ENCODE measurements at regions not wholly inside any gene's neighbourhood (a gene's known extent, or its start where the extent isn't known, plus 50 kb on each side); places are given as distances from the start of the nearest gene placed in this dataset.

DNA sequence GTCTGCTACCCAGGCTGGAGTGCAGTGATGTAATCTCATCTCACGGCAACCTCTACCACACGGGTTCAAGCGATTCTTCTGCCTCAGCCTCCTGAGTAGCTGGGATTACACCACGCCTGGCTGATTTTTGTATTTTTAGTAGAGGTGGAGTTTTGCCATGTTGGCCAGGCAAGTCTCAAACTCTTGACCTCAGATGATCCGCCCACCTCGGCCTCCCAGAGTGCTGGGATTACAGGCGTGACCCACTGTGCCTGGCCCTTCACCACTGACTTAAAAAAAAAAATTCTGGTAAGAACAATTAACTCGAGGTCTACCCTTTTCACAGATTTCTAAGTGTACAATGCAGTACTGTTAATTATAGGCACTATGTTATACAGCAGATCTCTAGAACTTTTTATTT lies 279.4 kb downstream of the PARN start:
- H3K4me3 ChIP-seq (ENCODE audit: low read length): no peak overlapping the region
- no peaks in the 10 kb centered on the region for H3K36me3 ChIP-seq (ENCODE audit: low read depth, low read length)
- intact Hi-C loops (cut with micrococcal nuclease): no loop called here
- ChIA-PET CTCF (no interaction called here), POLR2A (ENCODE audit: unreplicated experiment) (no interaction called here)
- no peaks in the 10 kb centered on the region for H3K9me2 ChIP-seq (replicated peaks; ENCODE audit: low read length)
- H3K79me2 ChIP-seq (ENCODE audit: low read length): no peaks in the 10 kb centered on the region
- H3K27ac ChIP-seq (ENCODE audit: low read length): no peak overlapping the region
- no peak overlapping the region for H3K9ac ChIP-seq (ENCODE audit: low read length)
- no peak overlapping the region for H3K4me2 ChIP-seq (ENCODE audit: low read length)
- no peaks in the 10 kb centered on the region for H4K20me1 ChIP-seq (ENCODE audit: low read length)
- no peaks in the 10 kb centered on the region for H3K27me3 ChIP-seq (ENCODE audit: low read length)
- DNase-seq (no peak), ATAC-seq (no peak)
- no peaks in the 10 kb centered on the region for H3K9me3 ChIP-seq (ENCODE audit: low read length)
- TF ChIP-seq EZH2phosphoT487 (IDR thresholded peaks at IDR 0.05; ENCODE audit: borderline replicate concordance, low read length) (no peak), EZH2 (IDR thresholded peaks at IDR 0.05; ENCODE audit: low read length, unreplicated experiment) (no peak)
- TF ChIP-seq, protein P1, sequence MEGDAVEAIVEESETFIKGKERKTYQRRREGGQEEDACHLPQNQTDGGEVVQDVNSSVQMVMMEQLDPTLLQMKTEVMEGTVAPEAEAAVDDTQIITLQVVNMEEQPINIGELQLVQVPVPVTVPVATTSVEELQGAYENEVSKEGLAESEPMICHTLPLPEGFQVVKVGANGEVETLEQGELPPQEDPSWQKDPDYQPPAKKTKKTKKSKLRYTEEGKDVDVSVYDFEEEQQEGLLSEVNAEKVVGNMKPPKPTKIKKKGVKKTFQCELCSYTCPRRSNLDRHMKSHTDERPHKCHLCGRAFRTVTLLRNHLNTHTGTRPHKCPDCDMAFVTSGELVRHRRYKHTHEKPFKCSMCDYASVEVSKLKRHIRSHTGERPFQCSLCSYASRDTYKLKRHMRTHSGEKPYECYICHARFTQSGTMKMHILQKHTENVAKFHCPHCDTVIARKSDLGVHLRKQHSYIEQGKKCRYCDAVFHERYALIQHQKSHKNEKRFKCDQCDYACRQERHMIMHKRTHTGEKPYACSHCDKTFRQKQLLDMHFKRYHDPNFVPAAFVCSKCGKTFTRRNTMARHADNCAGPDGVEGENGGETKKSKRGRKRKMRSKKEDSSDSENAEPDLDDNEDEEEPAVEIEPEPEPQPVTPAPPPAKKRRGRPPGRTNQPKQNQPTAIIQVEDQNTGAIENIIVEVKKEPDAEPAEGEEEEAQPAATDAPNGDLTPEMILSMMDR (conservative IDR thresholded peaks at IDR 0.05; ENCODE audit: low read depth, low read length): no peak
- no TSS peak for BruUV-seq (replicated peaks)
- no peaks in the 10 kb centered on the region for H3F3A ChIP-seq (ENCODE audit: low read length, unreplicated experiment)
- H2AFZ ChIP-seq (ENCODE audit: low read length): no peak overlapping the region
- H3K4me1 ChIP-seq (ENCODE audit: insufficient read depth, low read length): peaks cover 3% of the 10 kb centered on the region; the same call in 1 of the 2 replicates

DNA sequence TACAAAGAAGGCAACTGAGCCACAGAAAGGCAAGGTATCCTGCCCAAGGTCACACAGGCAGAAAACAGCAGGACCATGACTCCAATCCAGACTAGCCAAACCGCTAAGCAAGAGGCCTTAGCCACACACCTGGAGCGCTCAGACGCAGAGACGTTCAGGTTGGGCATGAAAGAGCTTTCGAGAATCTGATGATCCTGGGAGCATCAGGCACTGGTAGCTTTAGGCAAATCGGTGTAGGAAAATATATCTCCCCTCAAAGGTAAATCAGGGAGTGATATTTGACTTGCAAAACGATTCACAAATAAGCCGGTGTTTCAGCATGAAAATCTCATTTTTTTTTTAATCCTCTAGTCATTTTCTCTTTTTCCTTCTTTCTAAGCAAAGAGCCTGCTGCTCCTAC lies 279.0 kb downstream of the MRTFB start:
- ChIA-PET POLR2A (ENCODE audit: unreplicated experiment) (no interaction called here), CTCF (no interaction called here)
- DNase-seq: no peak
- no peaks in the 10 kb centered on the region for H3K79me2 ChIP-seq (ENCODE audit: low read length)
- no peak overlapping the region for H2AFZ ChIP-seq (ENCODE audit: low read length)
- H3K9me3 ChIP-seq (ENCODE audit: low read length): no peaks in the 10 kb centered on the region
- no peaks in the 10 kb centered on the region for H3K36me3 ChIP-seq (ENCODE audit: low read depth, low read length)
- no peaks in the 10 kb centered on the region for H3K9me2 ChIP-seq (replicated peaks; ENCODE audit: low read length)
- no peaks in the 10 kb centered on the region for H3F3A ChIP-seq (ENCODE audit: low read length, unreplicated experiment)
- H3K4me2 ChIP-seq (ENCODE audit: low read length): no peak overlapping the region
- no TSS peak for BruUV-seq (replicated peaks)
- H3K27me3 ChIP-seq (ENCODE audit: low read length): no peaks in the 10 kb centered on the region
- no peaks in the 10 kb centered on the region for H4K20me1 ChIP-seq (ENCODE audit: low read length)
- H3K4me1 ChIP-seq (ENCODE audit: insufficient read depth, low read length): peaks cover 3% of the 10 kb centered on the region; the same call in 1 of the 2 replicates
- intact Hi-C loops (cut with micrococcal nuclease): no loop called here
- TF ChIP-seq EZH2phosphoT487 (IDR thresholded peaks at IDR 0.05; ENCODE audit: borderline replicate concordance, low read length) (no peak), EZH2 (IDR thresholded peaks at IDR 0.05; ENCODE audit: low read length, unreplicated experiment) (no peak)
- TF ChIP-seq, protein P1 (conservative IDR thresholded peaks at IDR 0.05; ENCODE audit: low read depth, low read length): no peak
- no peak for ATAC-seq
- H3K9ac ChIP-seq (ENCODE audit: low read length): no peak overlapping the region
- no peak overlapping the region for H3K27ac ChIP-seq (ENCODE audit: low read length)
- no peak overlapping the region for H3K4me3 ChIP-seq (ENCODE audit: low read length)

DNA sequence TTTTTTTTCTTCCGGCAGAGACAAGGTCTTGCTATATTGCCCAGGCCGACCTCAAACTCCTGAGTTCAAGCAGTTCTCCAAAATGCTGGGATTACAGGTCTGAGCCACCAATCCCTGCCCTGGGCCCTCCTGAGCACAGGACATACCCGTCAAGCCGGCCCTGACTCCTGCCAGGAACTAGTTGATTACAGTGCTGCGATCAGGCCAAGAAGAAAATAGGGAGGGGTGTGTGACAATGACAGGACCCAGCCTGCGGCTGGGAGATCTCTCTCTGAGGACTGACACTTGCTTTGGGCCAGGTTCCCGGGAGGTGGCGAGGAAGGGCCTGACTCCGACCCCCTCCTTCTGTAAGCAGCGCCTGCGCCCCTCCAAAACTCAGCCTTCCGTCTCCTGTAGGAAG lies 276.6 kb downstream of the MRTFB start:
- Histone ChIP-seq H4K20me1 (ENCODE audit: low read length) (no peaks in the 10 kb centered on the region), H3K4me2 (ENCODE audit: low read length) (no peak overlapping the region), H3K4me1 (ENCODE audit: insufficient read depth, low read length) (no peaks in the 10 kb centered on the region), H3K27ac (ENCODE audit: low read length) (no peak overlapping the region), H3K79me2 (ENCODE audit: low read length) (no peaks in the 10 kb centered on the region), H3K4me3 (ENCODE audit: low read length) (no peak overlapping the region), H3K36me3 (ENCODE audit: low read depth, low read length) (no peaks in the 10 kb centered on the region), H3K9ac (ENCODE audit: low read length) (no peak overlapping the region), H3K9me2 (replicated peaks; ENCODE audit: low read length) (no peaks in the 10 kb centered on the region), H3K27me3 (ENCODE audit: low read length) (no peaks in the 10 kb centered on the region), H3K9me3 (ENCODE audit: low read length) (no peaks in the 10 kb centered on the region), H2AFZ (ENCODE audit: low read length) (no peak overlapping the region), H3F3A (ENCODE audit: low read length, unreplicated experiment) (no peaks in the 10 kb centered on the region)
- TF ChIP-seq EZH2phosphoT487 (IDR thresholded peaks at IDR 0.05; ENCODE audit: borderline replicate concordance, low read length) (no peak), EZH2 (IDR thresholded peaks at IDR 0.05; ENCODE audit: low read length, unreplicated experiment) (no peak)
- ChIA-PET POLR2A (ENCODE audit: unreplicated experiment) (no interaction called here), CTCF (no interaction called here)
- intact Hi-C loops (cut with micrococcal nuclease): no loop called here
- no peak for DNase-seq
- no peak for ATAC-seq
- BruUV-seq (replicated peaks): no TSS peak

Data from PC-3 (cell line).